ENCODE measurements at regions not wholly inside any gene's neighbourhood (a gene's known extent, or its start where the extent isn't known, plus 50 kb on each side); places are given as distances from the start of the nearest gene placed in this dataset.

DNA sequence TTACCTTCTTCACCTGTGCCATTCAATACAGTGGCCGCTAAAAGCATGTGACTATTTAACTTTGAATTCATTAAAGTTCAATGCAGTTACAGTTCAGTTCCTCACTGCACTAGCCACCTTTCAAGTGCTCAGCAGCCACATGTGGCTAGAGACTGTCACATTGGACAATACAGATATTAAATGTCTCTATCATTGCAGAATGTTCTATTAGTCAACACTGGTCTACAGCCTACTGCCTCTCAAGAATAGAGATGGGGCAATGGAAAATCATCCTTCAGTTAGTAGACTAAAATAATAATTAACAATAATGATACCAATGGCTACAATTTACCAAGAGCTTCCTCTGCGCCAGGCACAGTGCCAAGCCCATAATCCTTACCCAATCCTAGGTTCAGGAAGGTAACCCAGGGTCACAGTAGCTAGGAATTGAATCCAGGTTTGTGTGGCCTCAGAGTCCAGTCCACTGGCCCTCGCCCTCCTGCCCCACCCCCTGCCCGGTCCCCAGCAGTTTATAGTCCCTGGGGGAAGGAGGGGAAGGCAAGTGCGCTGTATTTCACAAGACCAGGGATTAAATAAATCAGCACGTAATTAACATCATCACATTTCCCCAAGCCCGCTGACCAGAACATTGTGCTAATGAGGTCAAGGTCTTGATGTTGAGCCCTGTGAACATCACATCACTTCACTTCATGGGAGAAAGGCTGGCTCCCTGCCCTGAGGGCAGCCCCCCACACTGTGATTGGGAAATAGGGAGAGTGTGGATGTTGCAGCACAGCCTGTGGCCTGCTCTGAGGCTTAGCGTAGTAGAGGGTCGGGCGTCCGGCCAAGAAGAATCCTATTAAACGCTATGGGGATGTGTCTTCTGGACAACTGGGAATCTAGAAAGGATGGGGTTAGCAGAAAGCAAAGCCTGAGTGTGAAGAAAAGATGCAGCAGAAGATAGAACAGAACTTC is 147.2 kb downstream of the VEGFA start:
- Histone ChIP-seq H3K9me3 (ENCODE audit: low read length) (no peaks in the 10 kb centered on the region), H4K20me1 (ENCODE audit: low read length) (no peaks in the 10 kb centered on the region), H3K4me1 (ENCODE audit: insufficient read depth, low read length) (no peaks in the 10 kb centered on the region), H3K4me3 (ENCODE audit: low read length) (no peak overlapping the region), H3K4me2 (ENCODE audit: low read length) (no peak overlapping the region), H3K27ac (ENCODE audit: low read length) (no peak overlapping the region), H3K9ac (ENCODE audit: low read length) (no peak overlapping the region), H3K36me3 (ENCODE audit: low read depth, low read length) (no peaks in the 10 kb centered on the region), H2AFZ (ENCODE audit: low read length) (no peak overlapping the region), H3F3A (ENCODE audit: low read length, unreplicated experiment) (no peaks in the 10 kb centered on the region), H3K9me2 (replicated peaks; ENCODE audit: low read length) (no peaks in the 10 kb centered on the region), H3K27me3 (ENCODE audit: low read length) (no peaks in the 10 kb centered on the region), H3K79me2 (ENCODE audit: low read length) (no peaks in the 10 kb centered on the region)
- DNase-seq (no peak), ATAC-seq (no peak)
- BruUV-seq (replicated peaks): no TSS peak
- TF ChIP-seq, protein P1, sequence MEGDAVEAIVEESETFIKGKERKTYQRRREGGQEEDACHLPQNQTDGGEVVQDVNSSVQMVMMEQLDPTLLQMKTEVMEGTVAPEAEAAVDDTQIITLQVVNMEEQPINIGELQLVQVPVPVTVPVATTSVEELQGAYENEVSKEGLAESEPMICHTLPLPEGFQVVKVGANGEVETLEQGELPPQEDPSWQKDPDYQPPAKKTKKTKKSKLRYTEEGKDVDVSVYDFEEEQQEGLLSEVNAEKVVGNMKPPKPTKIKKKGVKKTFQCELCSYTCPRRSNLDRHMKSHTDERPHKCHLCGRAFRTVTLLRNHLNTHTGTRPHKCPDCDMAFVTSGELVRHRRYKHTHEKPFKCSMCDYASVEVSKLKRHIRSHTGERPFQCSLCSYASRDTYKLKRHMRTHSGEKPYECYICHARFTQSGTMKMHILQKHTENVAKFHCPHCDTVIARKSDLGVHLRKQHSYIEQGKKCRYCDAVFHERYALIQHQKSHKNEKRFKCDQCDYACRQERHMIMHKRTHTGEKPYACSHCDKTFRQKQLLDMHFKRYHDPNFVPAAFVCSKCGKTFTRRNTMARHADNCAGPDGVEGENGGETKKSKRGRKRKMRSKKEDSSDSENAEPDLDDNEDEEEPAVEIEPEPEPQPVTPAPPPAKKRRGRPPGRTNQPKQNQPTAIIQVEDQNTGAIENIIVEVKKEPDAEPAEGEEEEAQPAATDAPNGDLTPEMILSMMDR (conservative IDR thresholded peaks at IDR 0.05; ENCODE audit: low read depth, low read length): no peak
- no peak for TF ChIP-seq EZH2 (IDR thresholded peaks at IDR 0.05; ENCODE audit: low read length, unreplicated experiment)
- TF ChIP-seq EZH2phosphoT487 (IDR thresholded peaks at IDR 0.05; ENCODE audit: borderline replicate concordance, low read length): no peak
- ChIA-PET POLR2A (ENCODE audit: unreplicated experiment) (no interaction called here), CTCF (no interaction called here)
- intact Hi-C loops (cut with micrococcal nuclease): no loop called here

DNA sequence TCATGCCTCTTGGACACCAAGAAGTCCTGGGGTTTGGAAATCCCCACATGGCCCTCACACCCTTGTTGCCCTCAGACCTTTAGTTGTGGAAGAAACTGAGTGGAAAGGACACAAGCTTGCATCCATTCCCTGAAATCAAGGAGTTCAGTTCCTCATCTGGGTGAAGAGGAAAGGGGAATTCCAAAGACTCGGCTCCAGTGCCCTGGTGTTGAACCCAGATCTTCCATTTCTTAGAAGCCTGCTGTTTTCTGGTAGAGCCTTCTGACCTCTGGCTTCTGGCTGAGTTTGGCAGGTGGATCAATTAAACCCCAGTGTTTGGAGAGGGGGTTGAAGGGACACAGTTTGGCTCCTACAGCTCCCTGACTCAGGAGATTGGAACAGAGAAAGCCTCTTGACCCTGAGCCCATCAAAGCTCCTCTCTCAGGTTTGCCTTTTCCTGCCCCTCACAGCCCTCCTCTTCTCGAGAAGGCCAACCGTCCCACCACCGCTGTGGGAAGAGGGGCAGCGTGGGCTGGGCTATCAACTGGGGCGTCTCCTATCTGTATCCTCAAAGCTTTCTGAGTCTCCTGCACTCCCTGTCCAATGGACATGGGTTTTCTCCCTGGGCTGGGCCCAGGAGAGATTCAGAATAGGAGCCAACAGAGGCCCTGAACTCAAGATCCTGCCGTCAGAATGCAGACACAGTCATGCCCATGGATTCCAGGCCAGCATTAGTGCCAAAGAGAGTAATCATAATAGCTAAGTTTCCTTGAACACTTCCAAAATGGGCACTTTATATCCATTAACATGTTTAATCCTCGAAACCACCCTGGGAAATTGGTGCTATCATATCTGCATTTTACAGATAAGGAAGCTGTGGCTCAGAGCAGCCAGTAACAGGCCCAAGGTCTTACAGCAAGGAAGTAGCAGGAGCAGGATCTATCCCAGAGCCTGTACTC is 146.2 kb downstream of the VEGFA start:
- no peaks in the 10 kb centered on the region for H3K9me2 ChIP-seq (replicated peaks; ENCODE audit: low read length)
- ChIA-PET CTCF (no interaction called here), POLR2A (ENCODE audit: unreplicated experiment) (no interaction called here)
- no peak overlapping the region for H3K9ac ChIP-seq (ENCODE audit: low read length)
- H3K27ac ChIP-seq (ENCODE audit: low read length): no peak overlapping the region
- no peak for DNase-seq
- no peak overlapping the region for H3K4me3 ChIP-seq (ENCODE audit: low read length)
- H3K9me3 ChIP-seq (ENCODE audit: low read length): no peaks in the 10 kb centered on the region
- H3K79me2 ChIP-seq (ENCODE audit: low read length): no peaks in the 10 kb centered on the region
- TF ChIP-seq EZH2 (IDR thresholded peaks at IDR 0.05; ENCODE audit: low read length, unreplicated experiment) (no peak), EZH2phosphoT487 (IDR thresholded peaks at IDR 0.05; ENCODE audit: borderline replicate concordance, low read length) (no peak)
- TF ChIP-seq, protein P1 (conservative IDR thresholded peaks at IDR 0.05; ENCODE audit: low read depth, low read length): no peak
- no peaks in the 10 kb centered on the region for H3F3A ChIP-seq (ENCODE audit: low read length, unreplicated experiment)
- no peaks in the 10 kb centered on the region for H3K4me1 ChIP-seq (ENCODE audit: insufficient read depth, low read length)
- no peaks in the 10 kb centered on the region for H3K36me3 ChIP-seq (ENCODE audit: low read depth, low read length)
- no TSS peak for BruUV-seq (replicated peaks)
- no peak overlapping the region for H3K4me2 ChIP-seq (ENCODE audit: low read length)
- no peak for ATAC-seq
- H3K27me3 ChIP-seq (ENCODE audit: low read length): no peaks in the 10 kb centered on the region
- no peak overlapping the region for H2AFZ ChIP-seq (ENCODE audit: low read length)
- intact Hi-C loops (cut with micrococcal nuclease): no loop called here
- no peaks in the 10 kb centered on the region for H4K20me1 ChIP-seq (ENCODE audit: low read length)
